SIG-M5 treated with dmso at 0.1 percent for 504 hours (cell line): ENCODE measurements at regions not wholly inside any gene's neighbourhood (a gene's known extent, or its start where the extent isn't known, plus 50 kb on each side); places are given as distances from the start of the nearest gene placed in this dataset.
"Not testable (repeated sequence)": the region's sequence is repeated elsewhere in the genome, so short reads cannot be mapped to it uniquely, and the experiment has no call there.

Experiments
- DNase-seq: peaks from one replicate; lab custom pipeline; 2025; ENCODE audit not compliant: unreplicated experiment; lab: John Stamatoyannopoulos, UW

DNA sequence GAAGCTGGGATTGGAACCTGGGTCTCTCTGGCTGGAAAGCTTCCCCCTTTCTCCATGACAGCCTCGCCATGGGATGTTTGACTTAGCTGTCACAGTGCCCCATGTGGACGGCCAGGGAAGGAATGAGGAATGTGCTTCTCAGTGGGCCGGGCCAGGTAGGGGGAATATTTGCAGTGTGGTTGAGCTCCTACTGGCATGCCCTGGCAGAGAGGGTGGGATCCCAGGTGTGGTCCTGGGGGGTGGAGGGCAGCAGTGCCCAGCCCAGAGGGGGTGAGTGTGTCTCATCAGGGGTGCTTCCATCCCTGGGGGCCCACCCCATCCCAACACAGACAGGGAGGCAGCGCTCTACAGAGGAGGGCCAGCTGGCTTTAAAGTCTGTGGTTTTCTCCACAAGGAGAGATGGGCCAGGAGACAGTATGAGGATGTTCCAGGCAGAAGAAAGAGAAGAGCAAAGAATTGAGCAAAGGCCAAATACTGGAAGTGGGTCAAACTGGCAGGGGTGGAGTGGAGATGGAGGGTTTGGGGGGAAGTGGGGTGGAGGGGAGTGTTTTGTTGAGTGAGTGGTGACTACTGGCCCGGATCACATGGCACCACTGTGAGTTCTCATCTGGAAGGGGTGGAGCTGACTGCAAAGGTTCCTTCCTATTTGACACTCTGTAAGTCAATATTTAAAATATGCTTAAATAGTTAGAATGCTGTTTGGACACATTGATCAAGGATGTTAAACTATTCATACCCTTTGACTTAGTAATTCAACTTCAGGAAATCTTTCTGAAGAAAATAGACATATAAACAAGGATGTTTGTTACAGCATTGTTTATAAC lies 94.0 kb downstream of the MYCN start:
- DNase-seq, result no peak

DNA sequence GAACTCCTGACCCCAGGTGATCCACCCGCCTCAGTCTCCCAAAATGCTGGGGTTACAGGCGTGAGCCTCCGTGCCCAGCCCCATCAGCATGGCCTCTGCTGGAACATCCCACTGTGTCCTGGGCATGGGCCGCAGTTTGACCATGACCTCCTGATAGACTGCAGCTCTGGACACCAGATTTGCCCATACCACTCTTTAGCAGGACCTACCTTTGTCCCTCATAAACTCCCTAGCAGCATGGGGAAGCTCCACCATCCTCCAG lies 92.6 kb downstream of the MYCN start:
- no peak for DNase-seq

DNA sequence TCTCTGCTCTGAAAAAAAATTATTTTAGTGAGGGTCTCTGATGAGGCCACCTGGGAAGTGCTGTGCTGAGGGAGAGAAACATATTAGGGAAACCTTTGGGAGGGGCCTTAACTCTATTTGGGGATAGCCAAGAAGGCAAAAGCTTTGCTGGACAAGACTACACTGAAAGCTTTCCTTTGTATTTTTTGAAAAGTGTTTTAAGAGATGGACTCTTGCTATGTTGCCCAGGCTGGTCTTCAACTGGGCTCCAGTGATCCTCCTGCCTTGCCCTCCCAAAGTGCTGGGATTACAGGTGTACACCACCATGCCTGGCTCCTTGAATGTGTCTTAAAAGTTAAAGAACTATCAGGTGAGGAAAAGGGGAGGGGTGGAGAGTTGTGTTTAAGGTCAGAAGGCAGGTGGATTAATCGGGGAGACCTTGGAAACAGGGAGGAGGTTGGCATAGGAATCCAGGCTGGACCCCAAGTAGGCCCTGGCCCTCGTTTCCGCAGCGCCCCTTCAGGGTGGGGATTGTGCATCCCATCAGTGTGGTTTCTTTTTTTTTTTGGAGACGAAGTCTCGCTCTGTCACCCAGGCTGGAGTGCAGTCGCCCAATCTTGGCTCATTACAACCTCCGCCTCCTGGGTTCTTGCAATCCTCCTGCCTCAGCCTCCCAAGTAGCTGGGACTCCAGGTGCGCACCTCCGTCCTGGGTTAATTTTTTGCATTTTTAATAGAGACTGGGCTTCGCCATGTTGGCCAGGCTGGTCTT lies 92.1 kb downstream of the MYCN start:
- no peak for DNase-seq

DNA sequence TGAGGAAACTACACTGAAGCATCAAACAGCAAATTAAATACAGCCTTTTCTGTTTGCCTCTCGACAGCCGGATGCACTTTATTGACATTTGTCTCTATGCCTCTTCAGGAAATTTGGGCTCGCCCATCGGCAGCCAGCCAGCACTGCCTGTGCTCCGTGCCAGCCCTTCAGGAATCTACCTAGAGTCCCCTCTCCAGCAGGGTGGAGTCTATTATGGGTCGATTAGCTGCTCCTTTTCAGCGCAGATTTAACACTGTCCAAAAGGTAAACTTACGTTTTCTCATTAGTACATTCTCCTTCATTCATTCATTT lies 91.5 kb downstream of the MYCN start:
- DNase-seq, result peak; percentile 7

DNA sequence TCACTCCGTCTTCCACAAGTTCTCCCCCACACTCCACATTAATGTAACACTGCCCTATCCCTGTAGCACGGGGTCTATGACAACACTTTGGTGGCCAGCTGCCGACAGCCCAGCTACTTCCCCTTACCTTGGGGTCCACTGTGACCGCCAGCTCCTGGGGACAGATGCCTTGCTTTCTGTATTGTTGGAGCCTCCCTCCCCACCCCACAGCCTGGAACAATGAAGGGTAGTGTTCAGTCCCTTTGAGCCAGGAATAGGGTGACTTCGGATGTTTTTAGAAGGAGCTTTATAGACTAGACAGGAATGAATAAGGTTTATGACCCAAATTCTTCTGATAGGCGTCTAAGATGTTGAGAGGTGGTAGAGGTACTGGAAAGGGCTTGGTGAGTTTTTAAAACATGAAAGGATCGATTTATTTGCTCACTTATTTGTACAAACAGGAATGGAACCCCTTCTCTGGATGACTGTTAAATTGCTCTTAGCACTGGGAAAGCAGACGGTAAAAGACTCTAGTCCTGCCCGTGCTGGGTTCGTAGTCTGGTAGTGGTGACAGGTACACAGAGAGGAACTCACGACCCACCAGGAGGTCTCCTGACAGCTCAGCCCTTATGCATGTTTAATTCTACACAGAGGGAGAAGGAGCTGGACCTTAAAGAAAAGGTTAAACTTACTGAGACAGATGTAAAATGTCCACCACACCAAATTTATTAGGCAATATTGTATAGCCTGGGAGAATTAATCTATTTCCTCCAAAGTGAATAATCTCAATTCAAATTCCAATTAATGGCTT lies 90.9 kb downstream of the MYCN start:
- no peak for DNase-seq

DNA sequence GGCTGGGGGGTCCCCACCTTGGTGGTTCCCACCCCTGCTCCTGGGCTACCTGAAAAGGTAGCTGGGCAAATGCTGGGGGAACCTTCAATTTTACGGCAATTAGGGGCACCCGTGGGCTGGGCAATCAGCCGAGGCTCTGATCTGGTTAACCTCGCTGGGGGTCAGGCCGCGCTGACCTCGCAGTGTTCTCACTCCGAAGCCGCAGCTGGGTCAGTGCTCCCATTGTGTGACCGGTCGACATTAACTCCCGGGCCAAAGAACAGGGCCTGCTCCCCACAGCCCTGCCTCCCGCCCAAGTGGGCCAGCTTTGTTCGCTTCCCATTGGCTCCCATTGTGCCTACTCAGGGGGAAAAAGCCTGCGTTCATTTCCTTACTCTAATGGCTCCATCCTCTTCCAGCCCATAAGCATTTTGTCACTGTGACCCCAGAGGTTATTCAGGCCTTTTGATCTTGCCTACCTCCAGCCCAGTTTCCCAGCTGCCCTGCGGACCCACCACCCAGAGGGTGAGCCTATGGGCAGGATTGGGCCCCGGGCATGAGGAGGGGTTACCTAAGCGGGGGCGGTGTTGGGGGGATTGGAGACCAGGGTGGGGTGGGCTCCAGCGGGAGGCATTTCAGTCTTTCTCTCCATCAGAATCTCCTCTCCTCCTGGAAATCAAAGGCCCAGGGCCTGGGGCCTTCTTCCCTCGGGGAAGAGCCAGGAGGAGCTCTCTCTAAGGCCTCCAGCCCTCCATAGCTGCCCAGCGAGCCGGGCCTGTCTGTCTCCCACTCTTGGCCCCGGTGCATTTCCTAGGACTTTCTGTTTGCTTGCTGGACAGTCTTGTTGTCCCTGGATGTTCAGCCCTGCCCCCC lies 90.1 kb downstream of the MYCN start:
- DNase-seq, result no peak

DNA sequence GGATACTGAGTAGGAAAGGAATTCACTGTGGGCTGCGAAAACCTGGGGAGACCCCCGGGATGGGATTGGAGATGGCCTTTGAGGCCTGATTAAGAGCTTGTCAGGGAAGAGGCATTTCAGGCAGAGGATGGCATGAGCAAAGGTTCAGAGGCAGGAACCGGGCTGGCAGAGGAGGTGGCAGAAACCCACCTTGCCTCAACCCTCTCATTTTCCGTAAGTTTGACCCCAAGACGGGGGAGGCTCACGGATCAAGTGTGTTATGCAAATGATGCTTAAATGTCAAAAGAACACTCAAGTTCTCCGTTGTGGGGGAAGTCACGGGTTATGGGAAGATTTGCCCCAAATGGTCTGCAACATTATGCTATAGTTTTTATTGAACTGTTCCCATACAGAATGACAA lies 88.3 kb downstream of the MYCN start:
- no peak for DNase-seq

DNA sequence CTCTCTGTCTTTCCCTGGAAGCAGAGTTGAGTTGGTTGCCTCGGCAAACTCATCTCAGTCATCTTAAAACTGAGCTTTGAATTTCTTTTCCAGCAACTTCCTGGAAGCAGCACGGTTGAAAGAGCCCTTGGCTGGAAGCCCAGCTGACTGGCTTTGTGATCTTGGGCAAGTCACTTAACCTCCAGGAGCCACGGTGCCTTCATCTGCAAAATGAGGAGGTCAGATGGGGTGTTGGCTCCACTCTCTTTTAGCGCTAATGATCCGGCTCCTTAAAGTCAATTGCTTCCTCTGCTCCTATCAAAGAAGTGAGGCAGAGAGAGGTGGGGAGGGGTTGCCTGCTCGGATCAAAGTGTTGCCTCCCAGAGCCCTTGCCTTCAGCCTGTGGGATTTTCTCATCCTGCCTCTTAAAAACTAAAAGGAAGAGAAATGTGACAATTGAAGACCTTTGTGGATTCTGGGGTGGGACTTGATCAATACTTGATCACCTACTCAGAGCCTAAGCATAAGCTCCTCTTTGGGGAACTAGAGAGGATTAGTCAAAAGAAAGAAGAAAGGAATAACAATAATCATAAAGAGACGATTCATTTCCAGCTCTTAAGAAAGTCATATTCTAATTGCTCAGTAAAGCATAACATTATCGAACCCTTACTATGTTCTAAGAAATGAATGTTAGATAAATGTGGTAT lies 86.6 kb downstream of the MYCN start:
- DNase-seq, result peak; percentile 9

DNA sequence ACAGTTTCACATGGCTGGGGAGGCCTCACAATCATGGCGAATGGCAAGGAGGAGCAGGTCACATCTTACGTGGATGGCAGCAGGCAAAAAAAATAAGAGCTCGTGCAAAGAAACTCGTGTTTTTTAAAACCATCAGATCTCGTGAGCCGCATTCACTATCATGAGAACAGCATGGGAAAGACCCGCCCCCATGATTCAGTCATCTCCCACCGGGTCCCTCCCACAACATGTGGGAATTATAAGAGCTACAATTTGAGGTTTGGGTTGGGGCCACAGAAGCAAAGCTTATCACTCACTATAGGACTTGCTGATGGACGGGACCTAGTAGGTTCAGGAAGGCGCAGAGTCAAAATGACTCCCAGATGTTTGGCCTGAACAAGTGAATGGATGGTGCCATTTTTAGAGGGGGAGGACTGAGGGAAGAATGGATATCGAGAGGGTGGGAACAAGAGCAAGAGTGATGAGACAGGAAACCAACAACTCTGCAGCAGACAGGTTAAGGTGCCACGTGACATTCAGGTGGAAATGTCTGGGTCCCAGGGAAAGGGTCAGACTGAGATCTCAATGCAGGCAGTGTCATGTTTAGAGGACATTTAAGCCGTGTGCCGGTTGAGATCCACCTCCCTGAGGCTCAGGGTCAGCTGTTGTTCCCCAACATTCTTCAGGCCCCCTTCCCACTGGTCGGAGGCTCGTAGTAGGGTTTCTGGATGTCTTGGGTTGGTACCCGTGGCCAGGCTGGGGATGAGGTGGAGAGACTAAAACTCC lies 85.7 kb downstream of the MYCN start:
- no peak for DNase-seq

DNA sequence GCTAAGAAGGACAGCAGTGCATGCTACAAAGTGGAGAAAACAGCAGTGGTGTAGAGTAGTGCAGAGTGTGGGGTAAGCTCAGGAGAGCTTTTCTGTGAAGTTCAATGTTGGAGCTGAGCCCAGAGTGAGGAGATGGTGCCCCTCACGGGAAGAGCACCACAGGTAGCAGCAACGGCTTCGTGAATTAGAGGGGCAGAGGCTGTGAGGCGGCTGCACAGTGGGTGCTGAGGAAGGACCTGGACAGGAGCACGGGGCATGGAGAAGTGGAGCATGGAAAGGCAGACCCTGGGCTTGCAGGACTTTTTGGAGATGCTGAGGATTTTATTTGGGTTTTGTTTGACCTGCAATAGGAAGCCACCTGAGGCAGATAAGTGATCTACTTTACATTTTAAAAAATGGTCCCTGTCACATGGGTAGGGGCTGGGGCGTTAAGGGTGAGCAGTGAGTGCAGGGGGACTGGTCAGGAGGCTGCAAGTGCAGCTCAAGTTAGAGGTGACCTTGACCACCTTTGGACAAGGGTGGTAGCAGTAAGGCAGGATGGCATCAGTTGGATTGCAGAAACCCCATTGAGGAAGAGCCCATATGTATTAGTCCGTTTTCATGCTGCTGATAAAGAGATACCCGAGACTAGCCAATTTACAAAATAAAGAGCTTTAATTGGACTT lies 85.0 kb downstream of the MYCN start:
- DNase-seq, result no peak

DNA sequence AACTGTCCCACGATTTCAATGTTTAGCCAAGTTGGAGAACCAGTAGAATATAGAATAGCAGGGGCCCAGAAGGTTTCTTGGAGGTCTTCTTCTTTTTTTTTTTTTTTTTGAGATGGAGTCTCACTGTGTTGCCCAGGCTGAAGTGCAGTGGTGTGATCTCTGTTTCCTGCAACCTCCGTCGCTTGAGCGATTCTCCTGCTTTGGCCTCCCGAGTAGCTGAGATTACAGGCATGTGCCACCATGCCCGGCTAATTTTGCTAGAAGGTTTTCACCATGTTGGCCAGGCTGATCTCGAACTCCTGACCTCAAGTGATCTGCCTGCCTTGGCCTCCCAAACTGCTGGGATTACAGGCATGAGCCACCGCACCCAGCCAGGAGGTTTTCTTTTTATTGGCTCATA lies 84.3 kb downstream of the MYCN start:
- not testable (repeated sequence) for DNase-seq

DNA sequence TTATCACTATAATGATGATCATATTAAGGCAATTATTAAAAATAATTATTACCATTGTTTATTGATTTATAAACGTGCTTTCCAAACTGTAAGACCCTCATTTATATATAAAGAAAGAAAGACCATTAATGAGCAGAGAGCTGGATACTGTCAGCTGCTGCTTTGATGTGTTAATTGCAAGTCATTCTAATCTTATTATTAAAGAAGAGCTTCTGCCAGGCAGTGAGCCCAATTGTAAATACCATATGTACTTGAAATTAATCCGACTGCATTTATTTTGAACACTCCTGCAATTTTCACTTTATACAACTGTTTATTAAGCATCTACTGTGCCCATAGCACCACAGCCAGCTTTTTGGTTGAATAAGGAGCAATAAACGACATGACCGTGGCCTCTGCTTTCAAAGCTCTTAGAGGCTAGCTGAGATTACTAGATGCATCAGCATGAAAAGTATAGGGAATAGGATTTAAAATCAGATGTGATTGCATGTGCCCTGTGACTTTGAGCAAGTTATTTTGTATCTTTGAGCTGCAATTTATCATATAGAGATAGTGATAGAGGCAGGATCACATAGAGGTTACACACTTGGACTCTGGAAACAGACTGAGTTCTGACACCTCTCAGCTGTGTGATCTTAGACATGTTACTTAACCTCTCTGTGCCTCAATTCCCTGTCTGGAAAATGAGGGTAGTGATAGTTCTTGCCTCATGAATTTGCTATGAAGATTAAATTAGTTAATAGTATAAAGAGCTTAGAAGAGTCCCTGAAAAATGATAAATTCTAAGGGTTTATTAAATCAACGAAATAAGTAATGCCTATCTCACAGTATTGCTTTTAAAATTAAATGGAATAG lies 83.4 kb downstream of the MYCN start:
- DNase-seq, result no peak

DNA sequence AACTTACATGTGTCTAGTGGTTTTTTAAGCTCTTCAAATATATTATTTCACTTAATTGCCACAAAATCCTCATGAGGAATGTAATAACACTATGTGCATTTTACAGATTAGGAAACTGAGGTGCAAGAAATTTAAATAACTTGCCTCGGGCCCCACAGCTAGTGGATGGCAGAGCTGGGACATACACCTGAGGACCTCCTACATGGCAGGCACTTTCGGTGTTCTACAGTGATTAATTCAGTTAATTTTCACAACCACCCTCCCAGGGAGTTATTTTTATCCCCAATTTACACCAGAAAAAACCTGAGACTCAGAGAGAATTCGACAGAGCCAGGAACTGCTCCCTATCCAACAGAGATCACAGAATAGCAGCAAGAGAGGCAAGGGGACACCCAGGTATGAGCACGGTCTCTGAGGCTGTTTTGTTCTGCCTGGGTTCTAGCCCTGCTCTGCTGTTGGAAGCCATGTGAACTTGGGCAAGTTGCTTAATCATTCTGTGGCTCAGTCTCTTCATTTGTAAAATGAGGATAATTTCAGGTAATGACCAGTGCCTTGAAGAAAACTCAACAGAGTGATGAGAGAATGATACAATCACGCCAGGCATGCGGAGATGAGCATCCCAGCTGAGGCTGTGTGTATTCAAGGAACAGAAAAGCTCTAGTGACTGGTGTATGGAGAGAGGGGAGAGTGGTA lies 82.3 kb downstream of the MYCN start:
- no peak for DNase-seq

DNA sequence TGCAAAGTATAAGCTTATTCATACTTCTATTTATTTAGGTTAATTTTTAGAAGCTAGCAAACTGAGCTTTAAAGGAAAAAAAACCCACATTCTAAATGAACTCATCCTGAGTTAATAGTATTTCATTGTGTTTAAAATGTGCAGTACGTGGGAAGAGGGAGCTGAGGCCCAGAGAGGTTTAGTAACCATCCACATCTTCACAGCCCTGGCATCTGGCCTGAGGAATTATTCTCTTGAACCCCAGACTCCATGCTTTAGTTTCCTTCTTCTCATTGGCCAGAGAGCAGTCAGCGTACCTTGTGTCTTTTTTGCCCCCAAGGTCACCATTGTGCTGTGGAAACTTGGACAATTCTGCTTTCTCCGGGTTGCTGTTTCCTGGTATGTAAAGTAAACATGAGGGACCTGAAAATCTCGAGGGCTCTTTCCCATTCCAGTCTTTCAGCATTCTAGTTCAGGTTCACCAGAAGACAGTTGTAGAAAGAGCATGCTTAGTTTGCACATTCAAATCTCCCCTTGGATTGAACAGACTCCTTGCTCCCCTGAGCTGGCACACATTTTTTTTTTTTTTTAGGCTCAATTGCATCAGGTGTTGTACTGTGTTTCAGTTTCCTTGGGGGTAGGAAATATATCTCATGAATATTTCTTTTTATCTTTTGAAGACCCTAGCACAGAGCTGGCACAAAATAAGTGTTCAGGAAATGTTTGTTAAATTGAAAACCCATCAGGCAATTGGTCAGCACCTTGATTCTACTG lies 81.4 kb downstream of the MYCN start:
- DNase-seq, result peak; percentile 35

DNA sequence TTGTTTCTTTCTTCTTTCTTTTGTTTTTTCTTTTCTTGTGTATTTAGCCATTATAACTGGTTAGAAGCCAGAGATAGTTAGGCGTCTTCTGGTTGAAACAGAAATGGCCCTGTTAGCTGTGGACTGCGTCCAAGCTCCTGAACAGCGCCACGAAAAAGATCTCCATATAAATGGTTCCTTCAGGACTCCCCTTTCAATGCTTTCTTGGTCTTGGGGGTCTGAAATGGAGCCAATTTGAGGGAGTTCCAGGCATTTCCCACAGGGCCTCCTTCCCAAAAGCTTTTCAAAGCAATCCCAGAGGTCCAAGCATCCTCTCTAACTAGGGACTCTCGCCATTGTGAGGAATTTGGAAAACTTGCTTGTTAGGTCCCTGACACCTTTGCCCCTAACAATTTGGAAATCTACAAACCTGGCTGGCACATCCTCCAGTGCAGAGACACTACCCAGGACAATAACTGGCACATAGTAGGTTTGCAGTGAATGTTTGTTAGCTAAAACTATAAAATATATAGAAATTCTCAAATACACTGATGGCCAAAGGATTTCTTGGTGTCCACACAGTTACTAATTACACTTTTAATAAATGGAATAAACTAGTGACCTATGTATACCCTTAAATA lies 80.1 kb downstream of the MYCN start:
- DNase-seq, result no peak

DNA sequence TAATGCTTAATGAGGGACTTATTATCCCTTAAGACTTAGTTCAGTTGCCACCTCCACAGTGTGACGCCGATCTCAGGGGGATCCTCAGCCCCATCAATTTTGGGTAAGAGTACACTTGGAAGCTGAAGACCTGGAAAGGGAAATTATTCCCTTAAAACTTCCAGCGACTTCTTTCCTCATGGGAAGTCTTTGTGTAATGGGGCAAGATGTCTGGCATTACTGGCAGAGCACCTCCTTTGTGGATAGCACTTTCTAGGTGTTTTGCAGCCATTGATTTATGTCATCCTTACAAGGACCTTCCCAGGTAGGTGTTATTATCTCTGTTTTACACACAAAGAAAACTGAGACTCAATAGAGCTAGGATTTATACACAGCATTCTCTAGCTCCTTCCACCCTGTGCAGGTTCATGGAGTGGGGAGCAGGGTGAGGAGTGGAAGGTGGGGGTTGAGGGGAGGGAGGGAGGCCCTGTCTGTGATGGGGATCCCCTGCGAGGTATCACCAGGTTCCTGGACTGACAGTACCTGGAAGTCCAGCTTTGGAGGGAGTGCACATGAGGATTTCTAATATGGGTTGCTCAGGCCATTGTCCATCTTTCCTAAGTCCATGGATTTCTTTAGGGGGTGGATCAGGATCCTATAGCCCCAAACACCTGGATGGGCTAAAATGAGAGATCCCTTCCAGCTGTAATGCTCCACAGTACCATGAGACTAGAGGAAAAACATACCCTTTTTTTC lies 79.4 kb downstream of the MYCN start:
- DNase-seq, result no peak
